ENCODE measurements at regions not wholly inside any gene's neighbourhood (a gene's known extent, or its start where the extent isn't known, plus 50 kb on each side); places are given as distances from the start of the nearest gene placed in this dataset.

GRCh38 chr13:67341406-67341805, 111.3 kb upstream of the PCDH9 start:
- Histone ChIP-seq H3K27me3 (ENCODE audit: control insufficient read depth, insufficient read depth, low read length) (no peaks in the 10 kb centered on the region), H3K4me1 (ENCODE audit: control insufficient read depth, insufficient read depth, low read length) (no peaks in the 10 kb centered on the region), H3K36me3 (ENCODE audit: control insufficient read depth, insufficient read depth, low read length) (no peaks in the 10 kb centered on the region), H3K9me3 (ENCODE audit: control insufficient read depth, insufficient read depth, low read depth, low read length) (no peaks in the 10 kb centered on the region), H3K4me3 (ENCODE audit: low read depth in 2 of 2, low read length in 2 of 2) (no peak overlapping the region), H3K27ac (ENCODE audit: low read length) (no peak overlapping the region)
- ChIA-PET CTCF (no interaction called here), POLR2A (no interaction called here)
- intact Hi-C loops (cut with micrococcal nuclease; ENCODE audit: unreplicated experiment), result no loop called here
- TF ChIP-seq CTCF (IDR thresholded peaks at IDR 0.05) (no peak), POLR2AphosphoS5 (IDR thresholded peaks at IDR 0.05; ENCODE audit: low read depth, low read length) (no peak), REST (IDR thresholded peaks at IDR 0.05; ENCODE audit: insufficient read depth in 1 of 2, low read depth in 2 of 2, low read length in 1 of 2) (no peak), SIN3A (IDR thresholded peaks at IDR 0.05; ENCODE audit: borderline replicate concordance, insufficient read depth, low read depth, low read length) (no peak), TCF7L2 (IDR thresholded peaks at IDR 0.05; ENCODE audit: low read depth, low read length) (no peak)
- DNase-seq (ENCODE audit: low read depth, low spot score) (no peak), ATAC-seq (no peak)
- BruUV-seq (replicated peaks), result no TSS peak
- in situ Hi-C loops (cut with HindIII; ENCODE audit: low pct_unique_long_range_greater_than_20kb, low sequenced_read_pairs), result no loop called here

GRCh38 chr13:67330149-67330548, 100.0 kb upstream of the PCDH9 start:
- no peaks in the 10 kb centered on the region for H3K9me3 ChIP-seq (ENCODE audit: control insufficient read depth, insufficient read depth, low read depth, low read length)
- TF ChIP-seq REST (IDR thresholded peaks at IDR 0.05; ENCODE audit: insufficient read depth in 1 of 2, low read depth in 2 of 2, low read length in 1 of 2) (no peak), POLR2AphosphoS5 (IDR thresholded peaks at IDR 0.05; ENCODE audit: low read depth, low read length) (no peak), SIN3A (IDR thresholded peaks at IDR 0.05; ENCODE audit: borderline replicate concordance, insufficient read depth, low read depth, low read length) (no peak), CTCF (IDR thresholded peaks at IDR 0.05) (no peak), TCF7L2 (IDR thresholded peaks at IDR 0.05; ENCODE audit: low read depth, low read length) (no peak)
- H3K27ac ChIP-seq (ENCODE audit: low read length), result no peak overlapping the region
- in situ Hi-C loops (cut with HindIII; ENCODE audit: low pct_unique_long_range_greater_than_20kb, low sequenced_read_pairs), result no loop called here
- ChIA-PET POLR2A (no interaction called here), CTCF (no interaction called here)
- DNase-seq (ENCODE audit: low read depth, low spot score) (no peak), ATAC-seq (no peak)
- H3K4me1 ChIP-seq (ENCODE audit: control insufficient read depth, insufficient read depth, low read length), result no peaks in the 10 kb centered on the region
- intact Hi-C loops (cut with micrococcal nuclease; ENCODE audit: unreplicated experiment), result no loop called here
- no peaks in the 10 kb centered on the region for H3K27me3 ChIP-seq (ENCODE audit: control insufficient read depth, insufficient read depth, low read length)
- H3K4me3 ChIP-seq (ENCODE audit: low read depth in 2 of 2, low read length in 2 of 2), result no peak overlapping the region
- H3K36me3 ChIP-seq (ENCODE audit: control insufficient read depth, insufficient read depth, low read length), result no peaks in the 10 kb centered on the region
- BruUV-seq (replicated peaks), result no TSS peak
